ENCODE measurements at regions not wholly inside any gene's neighbourhood (a gene's known extent, or its start where the extent isn't known, plus 50 kb on each side); places are given as distances from the start of the nearest gene placed in this dataset.
"Not testable (repeated sequence)": the region's sequence is repeated elsewhere in the genome, so short reads cannot be mapped to it uniquely, and the experiment has no call there.

DNA sequence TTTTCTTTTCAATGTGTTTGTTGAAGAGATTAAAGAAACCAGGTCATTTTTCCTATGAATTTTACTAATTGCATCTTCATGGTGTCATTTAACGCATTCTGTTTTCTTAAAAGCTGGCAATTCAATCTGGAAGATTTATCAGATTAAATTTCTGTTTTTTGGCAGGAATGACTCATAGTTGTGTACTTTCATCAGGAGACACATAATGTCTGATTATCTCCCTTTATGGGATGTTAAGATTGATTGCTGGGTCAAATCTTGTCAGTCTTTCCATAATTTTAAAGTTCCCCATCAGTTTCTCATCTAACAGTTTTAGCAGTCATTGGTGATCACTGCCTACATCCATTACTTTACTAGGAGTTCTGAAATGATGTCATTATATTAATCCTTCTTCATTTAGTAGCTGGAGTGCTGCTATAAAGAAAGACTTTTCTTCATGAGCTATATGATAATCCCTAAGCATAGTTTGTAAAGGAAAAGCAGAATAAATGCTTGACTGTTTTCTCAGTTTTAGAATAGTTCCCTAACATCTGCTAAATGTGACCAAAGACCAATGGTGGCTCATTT, 72.8 kb upstream of the MAP10 start:
- Mint-ChIP-seq H3K4me3 (ENCODE audit: unreplicated experiment) (no peak overlapping the region), H3K4me1 (ENCODE audit: unreplicated experiment) (peaks cover 2% of the 10 kb centered on the region), H3K9me3 (ENCODE audit: unreplicated experiment) (no peaks in the 10 kb centered on the region), H3K27ac (ENCODE audit: unreplicated experiment) (no peak overlapping the region), H3K36me3 (ENCODE audit: low read depth, unreplicated experiment) (no peaks in the 10 kb centered on the region), H3K27me3 (ENCODE audit: unreplicated experiment) (no peaks in the 10 kb centered on the region)
- no peak for DNase-seq (ENCODE audit: low spot score)
- TF ChIP-seq, protein P1, sequence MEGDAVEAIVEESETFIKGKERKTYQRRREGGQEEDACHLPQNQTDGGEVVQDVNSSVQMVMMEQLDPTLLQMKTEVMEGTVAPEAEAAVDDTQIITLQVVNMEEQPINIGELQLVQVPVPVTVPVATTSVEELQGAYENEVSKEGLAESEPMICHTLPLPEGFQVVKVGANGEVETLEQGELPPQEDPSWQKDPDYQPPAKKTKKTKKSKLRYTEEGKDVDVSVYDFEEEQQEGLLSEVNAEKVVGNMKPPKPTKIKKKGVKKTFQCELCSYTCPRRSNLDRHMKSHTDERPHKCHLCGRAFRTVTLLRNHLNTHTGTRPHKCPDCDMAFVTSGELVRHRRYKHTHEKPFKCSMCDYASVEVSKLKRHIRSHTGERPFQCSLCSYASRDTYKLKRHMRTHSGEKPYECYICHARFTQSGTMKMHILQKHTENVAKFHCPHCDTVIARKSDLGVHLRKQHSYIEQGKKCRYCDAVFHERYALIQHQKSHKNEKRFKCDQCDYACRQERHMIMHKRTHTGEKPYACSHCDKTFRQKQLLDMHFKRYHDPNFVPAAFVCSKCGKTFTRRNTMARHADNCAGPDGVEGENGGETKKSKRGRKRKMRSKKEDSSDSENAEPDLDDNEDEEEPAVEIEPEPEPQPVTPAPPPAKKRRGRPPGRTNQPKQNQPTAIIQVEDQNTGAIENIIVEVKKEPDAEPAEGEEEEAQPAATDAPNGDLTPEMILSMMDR (IDR thresholded peaks at IDR 0.05; ENCODE audit: unreplicated experiment), result no peak

DNA sequence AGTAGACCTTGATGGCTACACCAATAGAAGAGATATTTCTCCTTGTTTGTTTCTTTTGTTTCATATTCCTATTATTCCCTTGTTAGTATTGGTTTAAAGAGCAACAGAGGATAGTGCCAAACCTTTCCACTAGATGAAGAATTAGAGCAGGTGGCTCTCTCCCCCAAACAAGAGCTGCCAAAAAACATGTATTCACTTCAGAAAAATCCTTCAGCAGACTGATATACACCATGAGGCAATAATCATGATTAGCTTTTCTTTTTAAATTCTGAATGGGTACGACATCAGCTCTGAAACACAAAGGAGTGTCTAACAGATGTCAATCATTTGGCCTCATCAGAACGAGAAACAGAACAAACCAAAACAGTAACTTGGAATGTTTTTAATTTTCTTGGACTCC, 67.3 kb upstream of the MAP10 start:
- H3K36me3 Mint-ChIP-seq (ENCODE audit: low read depth, unreplicated experiment), result no peaks in the 10 kb centered on the region
- TF ChIP-seq, protein P1 (IDR thresholded peaks at IDR 0.05; ENCODE audit: unreplicated experiment), result no peak
- no peak for DNase-seq (ENCODE audit: low spot score)
- no peaks in the 10 kb centered on the region for H3K4me1 Mint-ChIP-seq (ENCODE audit: unreplicated experiment)
- H3K27me3 Mint-ChIP-seq (ENCODE audit: unreplicated experiment), result no peaks in the 10 kb centered on the region
- H3K9me3 Mint-ChIP-seq (ENCODE audit: unreplicated experiment), result no peaks in the 10 kb centered on the region
- no peak overlapping the region for H3K4me3 Mint-ChIP-seq (ENCODE audit: unreplicated experiment)
- H3K27ac Mint-ChIP-seq (ENCODE audit: unreplicated experiment), result no peak overlapping the region

DNA sequence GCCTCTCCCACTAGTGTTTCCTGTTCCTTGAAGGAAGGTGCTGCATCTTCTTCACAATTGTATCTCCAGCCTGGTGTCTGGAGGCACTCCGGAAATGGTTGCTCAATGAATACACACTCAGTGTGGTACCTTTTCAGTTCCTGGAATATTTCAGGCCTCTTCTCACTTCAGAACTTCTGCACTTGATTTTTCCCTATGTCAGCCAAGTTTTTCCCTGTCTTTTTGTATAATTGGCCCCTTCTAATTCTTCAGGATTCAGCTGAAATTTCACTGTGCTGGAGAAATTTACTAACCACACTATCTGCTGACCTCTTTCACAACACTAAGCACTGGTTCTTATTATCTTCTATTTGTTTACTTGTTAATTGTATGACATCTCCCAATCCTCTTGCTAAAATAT, 61.2 kb upstream of the MAP10 start:
- H3K4me3 Mint-ChIP-seq (ENCODE audit: unreplicated experiment), result no peak overlapping the region
- H3K27me3 Mint-ChIP-seq (ENCODE audit: unreplicated experiment), result no peaks in the 10 kb centered on the region
- DNase-seq (ENCODE audit: low spot score), result no peak
- TF ChIP-seq, protein P1 (IDR thresholded peaks at IDR 0.05; ENCODE audit: unreplicated experiment), result no peak
- peaks cover 22% of the 10 kb centered on the region for H3K36me3 Mint-ChIP-seq (ENCODE audit: low read depth, unreplicated experiment)
- no peak overlapping the region for H3K27ac Mint-ChIP-seq (ENCODE audit: unreplicated experiment)
- no peaks in the 10 kb centered on the region for H3K4me1 Mint-ChIP-seq (ENCODE audit: unreplicated experiment)
- peaks cover 10% of the 10 kb centered on the region for H3K9me3 Mint-ChIP-seq (ENCODE audit: unreplicated experiment)

DNA sequence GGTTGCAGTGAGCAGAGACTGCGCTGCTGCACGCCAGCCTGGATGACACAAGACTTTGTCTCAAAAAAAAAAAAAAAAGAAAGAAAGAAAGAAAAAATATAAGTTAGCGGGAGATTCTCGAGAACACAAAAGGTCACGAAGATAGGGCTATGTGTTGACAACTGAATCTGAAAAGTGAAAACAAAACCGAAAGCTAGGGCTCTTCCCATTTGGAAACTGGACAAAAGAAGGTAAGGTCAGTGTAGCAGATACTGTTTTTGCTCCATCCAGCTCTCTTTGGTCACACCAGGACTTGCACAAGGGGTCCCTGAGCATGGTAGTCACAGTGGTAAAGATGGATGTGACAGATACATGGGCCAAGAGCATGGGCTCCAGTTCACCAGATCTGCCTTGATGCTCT, 60.4 kb upstream of the MAP10 start:
- Mint-ChIP-seq H3K4me3 (ENCODE audit: unreplicated experiment) (no peak overlapping the region), H3K27me3 (ENCODE audit: unreplicated experiment) (no peaks in the 10 kb centered on the region)

DNA sequence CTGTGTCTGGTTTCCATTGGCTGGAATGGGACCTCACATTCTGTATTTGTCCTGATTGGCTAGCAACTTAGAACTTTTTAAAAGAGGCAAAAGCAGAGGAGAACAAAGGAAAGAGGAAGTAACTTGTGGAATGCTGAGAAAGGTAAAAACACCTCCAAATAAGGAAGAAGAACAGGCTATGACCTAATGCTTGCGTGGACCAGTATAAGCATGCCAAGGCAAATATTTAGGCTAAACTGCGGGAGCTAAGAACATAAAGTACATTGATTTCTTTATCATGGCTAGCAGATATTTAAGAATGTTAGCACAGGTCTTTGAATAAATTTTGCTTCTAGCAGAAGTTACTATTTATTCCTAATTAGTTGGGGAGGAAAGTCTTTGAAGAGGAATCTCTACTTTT, 59.5 kb upstream of the MAP10 start:
- H3K4me3 Mint-ChIP-seq (ENCODE audit: unreplicated experiment); H3K27me3 Mint-ChIP-seq (ENCODE audit: unreplicated experiment); DNase-seq (ENCODE audit: low spot score); H3K4me1 Mint-ChIP-seq (ENCODE audit: unreplicated experiment): not testable (repeated sequence)
- peaks cover 14% of the 10 kb centered on the region for H3K9me3 Mint-ChIP-seq (ENCODE audit: unreplicated experiment)
- H3K36me3 Mint-ChIP-seq (ENCODE audit: low read depth, unreplicated experiment), result peaks cover 26% of the 10 kb centered on the region
- H3K27ac Mint-ChIP-seq (ENCODE audit: unreplicated experiment), result peak overlapping the region; percentile 37

More for the DNA sequence above, 60.4 kb upstream of the MAP10 start:
- H3K9me3 Mint-ChIP-seq (ENCODE audit: unreplicated experiment), result peaks cover 14% of the 10 kb centered on the region
- no peak overlapping the region for H3K27ac Mint-ChIP-seq (ENCODE audit: unreplicated experiment)
- peaks cover 26% of the 10 kb centered on the region for H3K36me3 Mint-ChIP-seq (ENCODE audit: low read depth, unreplicated experiment)
- DNase-seq (ENCODE audit: low spot score), result no peak
- TF ChIP-seq, protein P1 (IDR thresholded peaks at IDR 0.05; ENCODE audit: unreplicated experiment), result no peak
- no peaks in the 10 kb centered on the region for H3K4me1 Mint-ChIP-seq (ENCODE audit: unreplicated experiment)
